HG03521 (cell line): ENCODE measurements at regions not wholly inside any gene's neighbourhood (a gene's known extent, or its start where the extent isn't known, plus 50 kb on each side); places are given as distances from the start of the nearest gene placed in this dataset.
A peak's percentile ranks its signal among the peaks of the same experiment; 100 is the strongest.

Source experiments
- ATAC-seq: cut with Tn5 transposase; IDR thresholded peaks from one replicate; pipeline ENCODE4 v1.9.1; 2021; ENCODE audit warnings: mild to moderate bottlenecking, moderate library complexity; ENCODE audit not compliant: unreplicated experiment

- no peak for ATAC-seq
These were observed 165.0 kb upstream of the HS3ST1 start for GRCh38 chr4:11593576-11594116.

- ATAC-seq: no peak
These were observed 163.6 kb upstream of the HS3ST1 start for GRCh38 chr4:11592276-11592675.

- no peak for ATAC-seq
These were observed 161.4 kb upstream of the HS3ST1 start for GRCh38 chr4:11590132-11590531.

- ATAC-seq: no peak
These were observed 161.0 kb upstream of the HS3ST1 start for GRCh38 chr4:11589676-11590075.

GRCh38 chr4:11587797-11588196, 159.1 kb upstream of the HS3ST1 start:
- ATAC-seq: no peak

- no peak for ATAC-seq
These were observed 156.8 kb upstream of the HS3ST1 start for GRCh38 chr4:11585506-11585905.

- ATAC-seq: no peak
These were observed 139.8 kb upstream of the HS3ST1 start for GRCh38 chr4:11568511-11568910.

- no peak for ATAC-seq
These were observed 137.8 kb upstream of the HS3ST1 start for GRCh38 chr4:11566444-11567022.

- no peak for ATAC-seq
These were observed 137.2 kb upstream of the HS3ST1 start for GRCh38 chr4:11565899-11566298.

GRCh38 chr4:11565213-11565612, 136.5 kb upstream of the HS3ST1 start:
- no peak for ATAC-seq

- ATAC-seq: no peak
These were observed 135.3 kb upstream of the HS3ST1 start for GRCh38 chr4:11564021-11564420.

GRCh38 chr4:11549525-11549924, 120.8 kb upstream of the HS3ST1 start:
- ATAC-seq: no peak

- ATAC-seq: peak; percentile 91
These were observed 119.9 kb upstream of the HS3ST1 start for GRCh38 chr4:11548597-11549082.

GRCh38 chr4:11546391-11547175, 117.9 kb upstream of the HS3ST1 start:
- ATAC-seq: no peak

- ATAC-seq: no peak
These were observed 117.0 kb upstream of the HS3ST1 start for GRCh38 chr4:11545651-11546050.

GRCh38 chr4:11544211-11544610, 115.5 kb upstream of the HS3ST1 start:
- ATAC-seq: no peak

GRCh38 chr4:11543706-11544105, 115.0 kb upstream of the HS3ST1 start:
- no peak for ATAC-seq

- no peak for ATAC-seq
These were observed 114.3 kb upstream of the HS3ST1 start for GRCh38 chr4:11542952-11543351.

- ATAC-seq: no peak
These were observed 109.2 kb upstream of the HS3ST1 start for GRCh38 chr4:11537846-11538245.

- ATAC-seq: no peak
These were observed 106.6 kb upstream of the HS3ST1 start for GRCh38 chr4:11535333-11535732.

GRCh38 chr4:11534623-11535302, 106.1 kb upstream of the HS3ST1 start:
- ATAC-seq: no peak

GRCh38 chr4:11532138-11532537, 103.4 kb upstream of the HS3ST1 start:
- ATAC-seq: no peak
